Inferior parietal cortex (tissue), 1 donor: ENCODE measurements at regions not wholly inside any gene's neighbourhood (a gene's known extent, or its start where the extent isn't known, plus 50 kb on each side); places are given as distances from the start of the nearest gene placed in this dataset.

Experiments
- DNase-seq: peaks from one replicate; pipeline ENCODE4 v3.0.0-alpha.2; 2016; ENCODE audit errors: extremely low spot score

- no peak for DNase-seq
Observed at GRCh38 chr11:95515371-95515770, 274.2 kb downstream of the FAM76B start.

- no peak for DNase-seq
Observed at GRCh38 chr11:95514416-95515110, 275.0 kb downstream of the FAM76B start.

- peak; percentile 53 for DNase-seq
Observed at GRCh38 chr11:95512682-95513081, 276.9 kb downstream of the FAM76B start.

GRCh38 chr11:95512177-95512576 lies 277.4 kb downstream of the FAM76B start:
- no peak for DNase-seq

- no peak for DNase-seq
Observed at GRCh38 chr11:95508219-95508890, 277.4 kb upstream of the SESN3 start.

GRCh38 chr11:95507794-95508193 lies 276.8 kb upstream of the SESN3 start:
- no peak for DNase-seq

GRCh38 chr11:95506777-95507176 lies 275.8 kb upstream of the SESN3 start:
- no peak for DNase-seq

- DNase-seq: no peak
Observed at GRCh38 chr11:95505927-95506426, 275.0 kb upstream of the SESN3 start.

GRCh38 chr11:95503047-95503446 lies 272.0 kb upstream of the SESN3 start:
- DNase-seq: no peak

GRCh38 chr11:95502522-95502921 lies 271.5 kb upstream of the SESN3 start:
- no peak for DNase-seq

- no peak for DNase-seq
Observed at GRCh38 chr11:95501761-95502266, 270.8 kb upstream of the SESN3 start.

GRCh38 chr11:95500466-95500865 lies 269.5 kb upstream of the SESN3 start:
- DNase-seq: no peak

- no peak for DNase-seq
Observed at GRCh38 chr11:95499516-95500135, 268.6 kb upstream of the SESN3 start.

- no peak for DNase-seq
Observed at GRCh38 chr11:95498722-95499425, 267.9 kb upstream of the SESN3 start.

GRCh38 chr11:95496901-95497300 lies 265.9 kb upstream of the SESN3 start:
- no peak for DNase-seq

GRCh38 chr11:95495706-95496105 lies 264.7 kb upstream of the SESN3 start:
- no peak for DNase-seq

GRCh38 chr11:95494856-95495255 lies 263.9 kb upstream of the SESN3 start:
- no peak for DNase-seq

- DNase-seq: no peak
Observed at GRCh38 chr11:95494167-95494566, 263.2 kb upstream of the SESN3 start.

GRCh38 chr11:95490625-95491024 lies 259.6 kb upstream of the SESN3 start:
- DNase-seq: no peak

- no peak for DNase-seq
Observed at GRCh38 chr11:95487938-95488337, 256.9 kb upstream of the SESN3 start.

GRCh38 chr11:95487391-95487790 lies 256.4 kb upstream of the SESN3 start:
- no peak for DNase-seq

- no peak for DNase-seq
Observed at GRCh38 chr11:95486979-95487378, 256.0 kb upstream of the SESN3 start.
